Right renal pelvis (tissue), 4 donors: ENCODE measurements at regions not wholly inside any gene's neighbourhood (a gene's known extent, or its start where the extent isn't known, plus 50 kb on each side); places are given as distances from the start of the nearest gene placed in this dataset.

Source experiments
- DNase-seq, 4 donors: peaks; one replicate each; pipeline ENCODE4 v3.0.0-alpha.2; 2013; ENCODE audit warnings: low read depth in 4 of 4, low spot score in 3 of 4, missing footprints in 1 of 4

DNA sequence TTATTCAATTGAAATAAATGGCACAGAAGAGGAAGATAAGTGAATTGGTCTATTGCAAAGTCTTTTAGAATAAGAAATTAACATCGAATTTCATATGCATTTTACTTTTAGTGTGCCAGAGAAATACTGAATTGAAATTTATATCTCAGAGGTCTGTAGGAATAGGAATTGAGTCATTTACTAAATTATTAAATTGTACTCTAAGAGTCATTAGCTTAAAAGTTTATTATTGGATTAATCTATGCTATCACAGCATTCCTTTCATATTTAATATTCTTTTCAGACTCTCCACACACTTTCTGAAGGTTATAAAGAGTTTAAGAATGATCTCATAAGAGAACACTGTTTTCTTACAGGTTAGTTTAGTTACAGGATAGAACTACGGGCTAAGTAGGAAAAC lies 2711.5 kb downstream of the ARAP2 start:
- no peak for DNase-seq

DNA sequence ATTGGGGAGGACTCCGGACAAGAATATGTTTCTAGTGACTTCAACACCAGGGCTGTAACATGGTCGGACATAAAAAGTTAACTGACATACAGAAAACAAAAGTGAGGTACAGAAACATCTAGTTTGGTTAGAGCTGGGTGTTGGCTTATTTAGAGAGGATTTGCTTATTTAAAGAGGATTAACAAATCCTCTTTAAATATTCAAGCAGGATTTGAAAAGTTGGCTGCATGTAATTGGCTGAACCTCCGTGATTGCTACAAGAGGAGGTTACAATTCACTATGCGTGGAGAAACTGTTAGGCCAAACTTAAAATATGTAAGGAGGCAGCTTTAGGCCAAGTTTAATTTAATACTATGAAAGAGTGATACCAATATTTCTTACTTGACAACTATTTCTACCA lies 2707.4 kb downstream of the ARAP2 start:
- no peak for DNase-seq

DNA sequence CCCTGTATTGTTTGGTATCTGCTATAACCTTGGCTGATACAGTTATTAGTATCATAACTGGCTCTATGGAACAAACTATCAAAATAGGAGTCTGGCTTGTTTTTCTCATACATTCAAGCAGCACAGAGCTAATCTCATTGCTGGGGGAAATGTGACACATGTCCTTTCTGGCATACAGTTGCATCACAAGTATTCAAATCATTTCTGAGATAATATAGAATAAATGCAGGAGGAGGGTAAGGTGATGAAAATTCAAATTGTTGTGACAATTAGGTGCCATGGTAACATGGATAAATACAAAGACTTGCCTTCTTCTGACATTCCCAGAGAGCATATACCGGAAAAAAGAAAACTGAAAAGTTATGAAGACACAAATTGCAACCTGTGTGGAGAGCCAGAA lies 2706.8 kb downstream of the ARAP2 start:
- DNase-seq, result no peak

DNA sequence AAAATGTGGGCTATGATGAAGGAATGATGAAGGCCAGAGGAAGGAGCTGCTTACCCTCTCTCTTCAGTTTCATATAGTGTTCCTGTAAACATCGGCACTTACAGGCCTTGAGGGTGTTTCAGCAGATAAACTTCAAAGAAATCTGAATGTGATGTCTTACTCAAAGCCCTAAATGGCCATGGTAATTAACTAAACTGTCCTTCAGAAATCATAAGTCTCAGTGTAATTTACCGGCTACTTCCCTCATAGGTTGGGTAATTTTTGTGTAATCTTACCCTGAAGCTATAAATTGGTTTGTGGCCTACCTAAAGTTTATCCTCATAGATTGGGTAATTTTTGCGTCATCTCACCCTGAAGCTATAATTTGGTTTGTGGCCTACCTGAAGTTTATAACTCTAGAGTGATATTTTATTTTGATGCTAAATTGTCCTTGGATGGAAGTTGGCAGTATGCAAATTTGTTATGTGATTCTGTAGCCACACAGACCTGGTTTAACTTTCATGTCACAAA lies 2700.3 kb downstream of the ARAP2 start:
- DNase-seq, result no peak

DNA sequence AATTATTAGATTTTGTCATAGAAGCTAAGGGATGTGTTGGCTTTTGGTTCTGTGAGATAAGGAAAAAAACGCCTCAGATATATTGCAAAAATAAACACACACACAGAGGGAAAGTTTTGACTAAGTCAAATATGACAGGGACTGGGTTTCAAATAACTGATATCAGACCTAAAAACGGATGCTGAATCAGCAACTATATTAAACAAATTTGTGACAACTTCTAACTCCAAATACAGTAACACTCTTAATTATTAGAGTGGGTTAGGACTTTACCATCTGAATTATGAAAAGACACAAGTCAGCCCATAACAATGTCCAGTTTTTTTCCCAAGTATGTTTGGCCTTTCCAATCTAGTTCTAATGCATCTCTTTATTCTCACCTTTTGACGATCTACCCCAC lies 2693.1 kb downstream of the ARAP2 start:
- DNase-seq, result no peak

DNA sequence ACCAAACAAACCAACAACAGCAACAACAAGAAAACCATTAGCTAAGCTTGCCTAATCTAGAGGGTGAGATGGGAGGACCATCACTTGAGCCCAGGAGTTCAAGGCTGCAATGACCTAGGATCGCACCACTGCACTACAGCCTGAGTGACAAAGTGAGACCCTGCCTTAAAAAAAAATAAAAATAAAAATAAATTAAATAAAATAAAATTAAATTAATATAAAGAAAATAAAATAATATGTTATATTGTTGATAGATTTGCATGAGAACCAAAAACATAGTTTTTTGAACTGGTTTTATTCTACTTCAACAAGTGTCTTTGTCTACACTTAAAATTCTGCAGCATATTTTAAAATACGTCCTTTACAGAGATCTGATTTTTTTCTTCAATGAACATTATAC lies 2683.1 kb downstream of the ARAP2 start:
- DNase-seq, result no peak

DNA sequence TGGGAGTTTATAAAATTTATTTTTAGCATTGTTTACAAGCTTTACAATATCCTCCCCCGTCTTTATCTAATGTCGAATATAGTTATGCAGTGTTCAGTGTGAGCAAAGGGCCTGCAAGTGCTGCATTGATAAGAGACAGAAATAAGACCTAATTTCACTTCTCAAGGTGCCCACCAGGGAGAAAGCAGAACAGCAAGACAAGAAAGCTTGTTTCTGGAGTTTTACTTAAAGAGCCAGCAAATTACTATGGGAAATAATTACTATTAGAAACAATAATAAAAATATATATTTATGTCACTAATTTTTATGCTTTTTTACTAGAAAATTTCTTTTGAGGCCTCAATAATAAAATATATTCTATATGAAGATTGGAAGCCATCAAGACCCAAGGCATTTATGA lies 2677.7 kb downstream of the ARAP2 start:
- DNase-seq, result no peak

DNA sequence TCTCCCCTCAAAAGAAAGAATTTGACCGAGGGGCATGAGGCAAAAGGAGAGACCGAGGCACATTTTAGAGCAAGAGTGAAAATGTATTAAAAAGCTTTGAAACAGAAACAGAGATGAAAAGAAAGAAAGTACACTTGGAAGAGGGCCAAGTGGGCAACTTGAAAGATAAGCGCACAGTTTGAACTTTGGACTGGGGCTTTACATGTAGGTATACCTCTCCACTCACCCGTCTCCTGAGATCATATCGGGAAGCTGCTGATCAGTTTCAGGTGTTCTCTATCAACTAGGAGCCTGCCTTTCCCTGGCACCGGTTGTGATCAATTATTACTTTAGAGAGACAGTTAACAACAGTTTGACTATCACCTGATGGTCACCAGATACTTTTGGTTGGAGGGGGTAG lies 2666.5 kb downstream of the ARAP2 start:
- no peak for DNase-seq

DNA sequence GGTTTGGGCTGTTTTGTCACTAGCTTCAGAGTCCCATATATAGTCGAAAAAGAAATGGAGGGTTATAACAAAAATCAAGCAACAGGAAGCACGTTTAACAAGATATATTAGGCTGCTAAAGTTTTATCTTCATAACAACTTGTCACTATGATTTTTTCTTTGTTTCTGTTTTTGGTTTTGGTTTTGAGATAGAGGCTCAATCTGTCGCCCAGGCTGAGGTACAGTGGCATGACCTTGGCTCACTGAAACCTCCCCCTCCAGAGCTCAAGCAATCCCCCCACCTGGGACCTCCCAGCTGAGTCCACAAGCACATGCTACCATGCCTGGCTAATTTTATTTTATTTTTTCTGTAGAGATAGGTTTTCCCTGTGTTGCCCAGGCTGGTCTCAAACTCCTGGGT lies 2664.4 kb downstream of the ARAP2 start:
- no peak for DNase-seq

DNA sequence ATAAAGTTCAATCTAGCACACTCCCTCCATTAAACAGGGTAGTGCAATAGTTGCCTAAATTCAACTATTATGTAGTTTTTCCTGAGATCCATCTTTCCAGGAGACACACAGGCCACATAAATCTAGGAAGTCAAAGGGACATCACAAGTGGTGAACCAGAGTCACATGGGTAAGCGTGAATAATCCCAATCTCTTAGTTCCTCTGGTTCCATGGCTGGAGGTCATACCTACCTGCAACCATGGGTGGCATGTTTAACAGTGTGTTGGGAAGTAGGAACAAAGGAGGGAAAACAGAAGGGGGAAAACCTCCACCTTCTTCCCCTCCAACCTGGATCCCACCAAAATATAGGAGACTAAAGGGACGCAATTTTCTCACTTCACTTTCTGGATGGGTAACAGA lies 2651.6 kb downstream of the ARAP2 start:
- no peak for DNase-seq

DNA sequence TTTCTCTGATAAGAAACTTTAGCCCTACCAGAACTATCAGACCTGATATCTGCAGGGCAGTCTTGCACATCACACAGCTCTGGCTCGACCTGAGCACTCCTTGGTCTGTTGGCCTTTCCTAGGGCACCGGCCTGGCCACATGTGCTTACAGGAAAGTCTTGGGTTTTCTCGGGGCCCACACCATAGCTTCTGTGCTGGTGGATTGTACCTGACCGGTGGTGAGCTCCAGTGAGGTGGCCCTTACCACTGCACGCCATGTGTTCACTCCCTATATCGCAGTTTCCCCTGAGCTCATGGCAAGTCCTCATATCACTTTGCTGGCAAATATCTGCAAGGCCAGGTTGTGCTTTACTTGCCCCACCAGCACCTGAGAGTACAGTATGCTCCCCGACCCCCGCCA lies 2637.4 kb downstream of the ARAP2 start:
- no peak for DNase-seq

DNA sequence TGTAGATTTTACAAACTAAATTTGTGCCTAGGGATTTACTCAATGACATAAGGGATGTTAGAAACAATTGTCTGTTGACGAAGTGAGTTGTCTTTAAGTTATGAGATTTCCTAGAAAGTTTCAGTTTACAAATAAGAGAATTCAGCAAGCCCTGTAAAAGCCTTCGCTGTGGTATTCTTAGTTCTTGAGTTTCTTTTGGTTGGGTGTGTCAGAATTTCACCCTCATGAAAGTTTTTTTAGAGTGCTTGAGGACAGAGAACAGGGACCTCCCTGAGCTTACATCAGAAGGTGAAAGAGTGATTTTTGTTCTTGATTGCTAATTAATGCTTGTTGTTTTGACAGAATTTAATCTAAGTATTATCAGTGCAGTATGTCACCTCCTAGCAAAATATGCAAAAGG lies 2628.2 kb downstream of the ARAP2 start:
- no peak for DNase-seq

DNA sequence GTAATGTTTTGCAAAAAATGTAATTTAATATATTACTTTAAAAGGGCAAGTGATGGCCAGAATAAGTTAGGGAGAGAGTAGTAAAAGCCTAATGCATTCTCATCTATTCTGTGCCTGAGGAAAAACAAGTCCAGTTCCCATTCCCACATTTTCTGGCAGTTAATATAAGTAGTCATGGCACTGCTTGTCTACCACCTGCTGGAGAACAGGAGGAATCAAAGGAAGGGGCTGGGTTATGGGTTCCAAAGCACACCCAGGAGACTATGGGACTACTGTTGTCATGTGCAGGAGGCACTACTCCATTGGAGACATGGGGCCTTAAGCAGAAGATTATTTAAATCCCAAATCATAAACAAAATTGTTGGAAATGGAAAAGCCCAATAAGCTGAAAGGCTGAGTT lies 2618.6 kb downstream of the ARAP2 start:
- DNase-seq, result no peak

DNA sequence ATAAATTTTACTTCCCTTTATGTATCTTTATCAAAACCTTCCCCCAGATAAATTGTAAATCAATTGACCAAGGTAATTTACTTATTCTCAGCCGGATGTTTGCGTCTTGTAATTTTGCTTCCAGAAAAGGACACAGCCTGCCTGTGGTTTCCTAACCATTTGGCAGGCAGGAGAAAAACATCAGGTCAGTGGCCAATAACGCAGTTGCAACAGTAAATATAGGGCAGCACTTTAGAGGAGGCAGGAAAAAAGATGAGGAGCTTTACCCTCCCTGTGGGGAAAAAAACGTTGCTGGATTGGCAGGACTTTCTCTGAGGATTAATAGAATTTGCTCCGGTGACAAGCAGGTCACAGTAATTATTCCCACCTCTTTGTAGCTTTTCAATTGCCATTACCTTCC lies 2618.1 kb downstream of the ARAP2 start:
- no peak for DNase-seq

DNA sequence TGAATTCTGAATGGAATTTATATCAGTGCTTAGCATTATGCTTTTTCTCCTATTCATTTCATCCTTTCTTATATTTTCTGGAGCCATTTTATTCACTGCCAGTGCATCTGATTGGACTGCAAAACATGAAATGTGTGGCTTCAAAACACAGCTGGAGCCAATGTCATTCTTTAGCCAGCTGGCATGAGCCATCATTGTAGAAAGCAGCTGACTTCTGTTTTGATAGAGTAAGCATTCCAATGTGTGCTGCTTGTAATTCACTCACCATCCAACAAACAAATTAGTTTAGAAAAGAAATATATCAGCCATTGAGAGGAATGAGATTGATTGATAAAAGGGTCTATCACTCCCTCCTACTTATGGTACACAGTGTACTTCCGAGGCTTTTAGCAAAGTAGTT lies 2616.0 kb downstream of the ARAP2 start:
- DNase-seq, result no peak

DNA sequence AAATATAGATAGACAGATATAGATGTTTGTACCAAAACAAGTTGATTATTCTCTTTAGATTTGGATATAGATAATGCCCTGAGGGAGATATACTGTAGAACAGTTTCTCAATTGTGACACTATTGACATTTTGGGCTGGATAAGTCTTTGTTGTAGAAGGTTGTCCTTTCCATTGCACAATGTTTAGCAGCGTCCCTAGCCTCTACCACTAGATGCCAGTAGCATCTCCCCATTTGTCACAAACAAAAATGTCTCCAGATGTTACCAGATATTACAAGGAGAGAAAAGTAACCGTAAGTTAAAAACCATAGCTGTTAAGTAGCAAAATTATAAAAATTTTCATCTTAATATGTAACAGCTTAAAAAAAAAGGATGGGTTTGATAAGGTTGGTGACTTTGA lies 2595.3 kb downstream of the ARAP2 start:
- no peak for DNase-seq

DNA sequence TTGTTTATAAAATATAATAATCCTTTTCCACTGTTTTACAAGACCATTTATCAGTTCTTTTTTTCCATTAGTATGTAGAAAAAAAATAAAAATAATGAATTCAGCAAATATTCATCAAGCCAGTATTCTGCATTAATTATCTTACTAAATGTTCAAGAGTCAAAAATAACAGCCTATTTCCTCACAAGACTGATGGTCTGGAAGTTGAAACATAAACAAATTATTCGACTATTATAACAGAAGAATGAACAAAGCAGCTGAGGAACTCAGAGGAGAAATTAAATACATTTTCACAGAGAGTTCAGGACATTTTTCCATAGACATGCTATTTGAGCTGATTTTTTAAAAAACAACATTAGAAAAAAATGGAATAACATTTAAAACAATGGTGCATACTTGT lies 2594.8 kb downstream of the ARAP2 start:
- DNase-seq, result no peak

DNA sequence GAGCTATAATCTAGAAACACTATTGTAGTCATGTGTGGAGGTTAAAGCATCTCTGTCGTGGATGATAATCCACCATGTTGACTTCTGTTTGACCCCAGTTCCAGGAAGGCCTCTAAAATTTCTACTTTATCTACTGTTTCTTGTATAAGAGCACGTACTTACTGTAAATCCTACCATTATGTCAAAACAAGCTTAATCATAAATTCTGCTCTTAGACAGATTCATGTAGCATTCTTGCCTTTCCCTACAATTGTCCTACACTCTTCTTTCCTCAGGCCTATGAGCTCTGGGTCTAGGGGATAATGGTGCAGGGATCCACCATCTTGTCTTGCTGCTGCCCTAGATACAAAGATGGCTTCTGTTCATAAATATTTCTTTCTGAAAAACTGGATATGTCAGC lies 2594.3 kb downstream of the ARAP2 start:
- no peak for DNase-seq

DNA sequence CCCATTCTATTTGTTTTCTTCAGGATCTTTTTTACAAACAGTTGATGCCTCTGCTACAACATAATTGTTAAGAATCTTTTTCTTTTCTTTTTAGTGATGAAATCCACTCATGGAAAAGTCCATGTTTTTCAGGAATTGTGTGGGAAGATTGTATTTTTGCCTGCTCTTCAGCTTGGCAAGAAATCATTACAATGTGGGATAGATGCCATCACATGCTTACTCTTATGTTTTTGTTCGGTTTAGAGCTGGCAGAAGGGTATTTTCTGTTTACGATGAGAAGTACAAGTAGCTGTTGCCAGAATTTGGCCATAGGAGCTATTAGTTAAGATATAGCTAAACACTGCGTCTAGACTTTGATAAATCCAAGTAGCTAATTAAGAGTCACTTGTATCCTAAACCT lies 2585.3 kb downstream of the ARAP2 start:
- DNase-seq, result no peak

DNA sequence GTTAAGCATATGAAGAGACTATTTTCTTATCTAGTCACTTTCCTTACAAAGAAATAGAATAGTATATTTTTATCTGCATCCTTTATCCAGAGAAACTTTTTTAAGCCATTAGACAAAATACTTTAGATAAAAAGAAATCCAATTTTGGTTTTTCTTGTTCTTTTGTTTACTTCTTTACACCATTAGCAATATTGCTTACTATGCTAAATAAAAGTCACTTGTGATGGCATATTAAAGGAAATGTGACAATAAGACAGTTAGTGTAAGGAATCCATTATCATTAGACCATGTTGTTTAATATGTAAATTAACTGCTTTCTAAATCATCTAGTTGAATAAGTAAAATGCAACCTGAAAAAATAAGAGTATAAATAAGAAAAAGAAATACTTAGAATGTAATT lies 2582.7 kb downstream of the ARAP2 start:
- no peak for DNase-seq

DNA sequence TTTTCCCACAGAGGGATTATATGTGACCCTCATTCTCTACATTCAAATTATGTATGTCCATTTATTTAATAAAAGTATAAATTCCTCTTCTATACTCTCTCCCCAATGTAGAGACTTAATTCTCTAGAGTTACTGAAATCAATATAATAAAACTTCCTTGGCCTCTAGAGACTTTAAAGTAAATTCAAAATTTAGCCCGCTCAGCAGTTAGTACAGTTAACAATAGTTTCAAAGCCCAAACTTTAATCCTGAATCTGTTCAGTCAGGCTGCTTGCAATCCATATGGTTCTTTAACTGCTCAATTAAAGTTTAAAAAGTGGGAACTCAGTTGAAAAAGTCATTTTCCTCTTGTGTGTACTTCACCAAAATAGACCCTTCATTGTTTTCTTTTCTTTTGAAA lies 2558.4 kb downstream of the ARAP2 start:
- DNase-seq, result no peak

DNA sequence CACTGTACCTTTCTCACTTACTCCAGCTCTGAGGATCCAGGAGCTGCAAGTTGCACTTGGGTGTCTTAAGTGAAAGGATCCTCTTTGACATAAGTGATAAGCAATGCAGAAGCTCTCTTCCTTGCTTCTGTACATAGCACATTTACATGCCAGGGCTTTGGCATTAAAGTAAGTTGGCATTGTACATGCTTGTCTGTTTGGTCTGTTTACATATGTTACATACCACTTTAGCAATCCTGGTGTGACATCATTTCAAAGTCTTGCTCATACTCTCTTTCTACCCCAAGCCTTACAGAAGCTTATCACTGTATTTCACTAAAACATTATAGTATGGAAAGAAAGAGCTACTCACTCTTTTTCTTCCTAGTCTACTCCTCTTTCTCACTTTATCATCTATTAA lies 2548.3 kb downstream of the ARAP2 start:
- DNase-seq, result no peak

DNA sequence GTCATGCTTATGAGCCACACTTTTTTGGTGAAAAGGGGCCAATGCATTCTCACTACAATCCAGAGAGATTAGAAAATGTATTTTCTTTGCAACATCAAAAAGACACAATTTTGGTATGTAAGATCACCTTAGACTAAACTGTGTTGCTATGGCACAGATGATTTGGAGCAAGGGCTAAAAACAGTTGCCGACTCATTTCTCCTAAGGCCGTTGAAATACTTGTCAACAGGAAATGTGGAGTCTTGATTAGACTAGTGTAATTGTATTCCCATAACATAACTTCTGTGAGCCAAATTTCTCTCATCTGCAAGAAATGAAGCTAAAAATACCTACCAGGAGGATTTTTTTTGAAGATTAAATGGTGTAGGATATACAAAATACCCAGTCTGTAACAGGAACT lies 2547.7 kb downstream of the ARAP2 start:
- no peak for DNase-seq

DNA sequence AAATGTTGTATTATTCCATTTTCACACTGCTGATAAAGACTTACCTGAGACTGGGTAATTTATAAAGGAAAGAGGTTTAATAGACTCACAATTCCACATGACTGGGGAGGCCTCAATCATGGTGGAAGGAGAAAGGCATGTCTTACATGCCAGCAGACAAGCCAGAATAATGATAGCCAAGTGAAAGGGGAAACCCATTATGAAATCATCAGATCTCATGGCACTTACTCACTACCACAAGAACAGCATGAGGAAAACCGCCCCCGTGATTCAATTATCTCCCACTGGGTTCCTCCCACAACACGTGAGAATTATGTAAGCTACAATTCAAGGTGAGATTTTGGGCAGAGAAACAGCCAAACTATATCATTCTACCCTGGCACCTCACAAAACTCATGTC lies 2535.1 kb downstream of the ARAP2 start:
- DNase-seq, result no peak
